DOHH2 (cell line): ENCODE measurements at regions not wholly inside any gene's neighbourhood (a gene's known extent, or its start where the extent isn't known, plus 50 kb on each side); places are given as distances from the start of the nearest gene placed in this dataset.

Source experiments
- H3F3A ChIP-seq: fragments of 200-600 bp; sonication (generic), shearing (Covaris generic); 2 replicates; pipeline ENCODE4 v1.6.0; 2016; ENCODE audit warnings: antibody characterized with exemption, mild to moderate bottlenecking; ENCODE audit not compliant: control insufficient read depth, insufficient read depth
- H3K27ac ChIP-seq: fragments of 200-600 bp; sonication (generic); 2 replicates; pipeline ENCODE4 v1.5.1; 2014; ENCODE audit warnings: low read depth, mild to moderate bottlenecking, low read length, moderate library complexity
- H3K27me3 ChIP-seq: fragments of 200-600 bp; sonication (generic); 2 replicates; pipeline ENCODE4 v1.6.1; 2014; ENCODE audit warnings: mild to moderate bottlenecking, low read length, mixed read lengths; ENCODE audit not compliant: control insufficient read depth
- H3K36me3 ChIP-seq: fragments of 200-600 bp; sonication (generic); 2 replicates; pipeline ENCODE4 v1.6.1; 2014; ENCODE audit warnings: mild to moderate bottlenecking, low read length, moderate library complexity, mixed read lengths; ENCODE audit not compliant: control insufficient read depth
- H3K4me1 ChIP-seq: fragments of 200-600 bp; sonication (generic); 2 replicates; pipeline ENCODE4 v1.6.1; 2014; ENCODE audit warnings: mild to moderate bottlenecking, low read length, mixed read lengths; ENCODE audit not compliant: control insufficient read depth
- H3K4me2 ChIP-seq: fragments of 200-600 bp; sonication (generic); 2 replicates; pipeline ENCODE4 v1.6.0; 2014; ENCODE audit warnings: mild to moderate bottlenecking, low read length, moderate library complexity
- H3K4me3 ChIP-seq: fragments of 200-600 bp; sonication (generic); 2 replicates; pipeline ENCODE4 v1.5.1; 2014; ENCODE audit warnings: mild to moderate bottlenecking, low read length, mixed read lengths
- H3K79me2 ChIP-seq: fragments of 200-600 bp; sonication (generic); 2 replicates; pipeline ENCODE4 v1.6.1; 2014; ENCODE audit warnings: mild to moderate bottlenecking, low read length, mixed read lengths; ENCODE audit not compliant: control insufficient read depth
- H3K9me2 ChIP-seq: fragments of 200-600 bp; sonication (generic); replicated peaks from 2 replicates; pipeline ENCODE4 v1.6.1; 2014; ENCODE audit warnings: mild to moderate bottlenecking, low read length, mixed read lengths; ENCODE audit not compliant: control insufficient read depth
- H3K9me3 ChIP-seq: fragments of 200-600 bp; sonication (generic); 2 replicates; pipeline ENCODE4 v1.6.1; 2014; ENCODE audit warnings: antibody characterized with exemption, low read length, mixed read lengths; ENCODE audit not compliant: control insufficient read depth, insufficient read depth
- H4K20me1 ChIP-seq: fragments of 200-600 bp; sonication (generic); 2 replicates; pipeline ENCODE4 v1.6.0; 2014; ENCODE audit warnings: low read depth, mild to moderate bottlenecking, antibody characterized with exemption, low read length, moderate library complexity; ENCODE audit not compliant: control insufficient read depth, insufficient read depth
- EZH2phosphoT487 ChIP-seq: fragments of 200-600 bp; sonication (generic); IDR thresholded peaks from 2 replicates; pipeline ENCODE4 v1.6.1; 2017; ENCODE audit warnings: borderline replicate concordance, mild to moderate bottlenecking, antibody characterized with exemption, low read length, moderate library complexity, mixed read lengths
- TF ChIP-seq, protein P1 (sequence below): fragments of 200-600 bp; sonication (generic); IDR thresholded peaks from one replicate; pipeline ENCODE4 v1.5.1; 2014; ENCODE audit warnings: antibody characterized with exemption, mild to moderate bottlenecking, low read depth, low read length; ENCODE audit not compliant: poor library complexity, severe bottlenecking

DNA sequence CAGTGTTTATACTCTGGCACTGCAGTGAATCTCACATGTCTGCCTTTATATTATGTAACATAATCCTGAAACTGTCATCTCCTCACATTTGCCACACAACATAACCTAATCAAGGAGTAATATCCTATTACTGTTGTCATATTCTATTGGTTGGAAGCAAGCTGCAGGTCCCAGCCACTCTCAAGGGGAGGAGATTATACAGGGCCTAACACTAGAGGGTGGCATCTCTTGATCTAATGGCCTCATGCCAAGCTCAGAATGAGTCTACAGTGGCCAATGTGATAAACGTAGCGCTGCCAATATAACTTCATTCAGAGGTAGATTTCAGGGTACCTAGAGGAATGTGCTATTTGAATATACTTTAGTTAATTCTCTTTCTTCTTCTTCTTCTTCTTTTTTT, 166.8 kb downstream of the BACH1 start:
- Histone ChIP-seq H3K4me2 (no peak overlapping the region), H3K27ac (no peak overlapping the region), H3F3A (no peaks in the 10 kb centered on the region), H3K9me2 (no peaks in the 10 kb centered on the region), H3K27me3 (no peaks in the 10 kb centered on the region), H4K20me1 (no peaks in the 10 kb centered on the region), H3K9me3 (no peaks in the 10 kb centered on the region), H3K36me3 (no peaks in the 10 kb centered on the region), H3K4me3 (no peak overlapping the region), H3K4me1 (no peaks in the 10 kb centered on the region; the same call in 1 of the 2 replicates), H3K79me2 (no peaks in the 10 kb centered on the region)
- TF ChIP-seq, protein P1, sequence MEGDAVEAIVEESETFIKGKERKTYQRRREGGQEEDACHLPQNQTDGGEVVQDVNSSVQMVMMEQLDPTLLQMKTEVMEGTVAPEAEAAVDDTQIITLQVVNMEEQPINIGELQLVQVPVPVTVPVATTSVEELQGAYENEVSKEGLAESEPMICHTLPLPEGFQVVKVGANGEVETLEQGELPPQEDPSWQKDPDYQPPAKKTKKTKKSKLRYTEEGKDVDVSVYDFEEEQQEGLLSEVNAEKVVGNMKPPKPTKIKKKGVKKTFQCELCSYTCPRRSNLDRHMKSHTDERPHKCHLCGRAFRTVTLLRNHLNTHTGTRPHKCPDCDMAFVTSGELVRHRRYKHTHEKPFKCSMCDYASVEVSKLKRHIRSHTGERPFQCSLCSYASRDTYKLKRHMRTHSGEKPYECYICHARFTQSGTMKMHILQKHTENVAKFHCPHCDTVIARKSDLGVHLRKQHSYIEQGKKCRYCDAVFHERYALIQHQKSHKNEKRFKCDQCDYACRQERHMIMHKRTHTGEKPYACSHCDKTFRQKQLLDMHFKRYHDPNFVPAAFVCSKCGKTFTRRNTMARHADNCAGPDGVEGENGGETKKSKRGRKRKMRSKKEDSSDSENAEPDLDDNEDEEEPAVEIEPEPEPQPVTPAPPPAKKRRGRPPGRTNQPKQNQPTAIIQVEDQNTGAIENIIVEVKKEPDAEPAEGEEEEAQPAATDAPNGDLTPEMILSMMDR: no peak
- no peak for TF ChIP-seq EZH2phosphoT487

DNA sequence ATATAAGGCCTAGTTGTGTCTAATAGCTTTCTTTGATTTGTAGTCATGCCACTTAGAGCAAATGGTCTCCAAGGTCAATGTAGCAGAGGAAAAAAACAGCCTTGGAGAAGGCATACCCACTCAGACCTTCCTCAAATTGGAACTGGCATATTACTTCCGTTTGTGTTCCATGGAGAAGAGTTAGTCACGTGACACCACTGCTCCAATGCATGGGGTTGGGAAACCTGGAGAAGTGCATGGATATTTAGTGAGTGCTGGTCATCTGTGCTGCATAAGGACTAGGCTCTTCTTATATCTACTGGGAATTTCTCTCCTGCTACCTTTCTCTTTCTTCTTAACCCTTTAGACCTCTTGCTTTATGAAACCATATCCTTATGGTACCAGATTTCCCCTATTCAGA, 167.8 kb downstream of the BACH1 start:
- H3K4me1 ChIP-seq: peaks cover 3% of the 10 kb centered on the region; the same call in 1 of the 2 replicates
- H3K9me3 ChIP-seq: no peaks in the 10 kb centered on the region
- TF ChIP-seq, protein P1: no peak
- TF ChIP-seq EZH2phosphoT487: no peak
- no peak overlapping the region for H3K27ac ChIP-seq
- no peaks in the 10 kb centered on the region for H3K79me2 ChIP-seq
- no peaks in the 10 kb centered on the region for H4K20me1 ChIP-seq
- H3K27me3 ChIP-seq: no peaks in the 10 kb centered on the region
- no peaks in the 10 kb centered on the region for H3K36me3 ChIP-seq
- H3F3A ChIP-seq: no peaks in the 10 kb centered on the region
- H3K9me2 ChIP-seq: no peaks in the 10 kb centered on the region
- H3K4me3 ChIP-seq: no peak overlapping the region
- H3K4me2 ChIP-seq: no peak overlapping the region

DNA sequence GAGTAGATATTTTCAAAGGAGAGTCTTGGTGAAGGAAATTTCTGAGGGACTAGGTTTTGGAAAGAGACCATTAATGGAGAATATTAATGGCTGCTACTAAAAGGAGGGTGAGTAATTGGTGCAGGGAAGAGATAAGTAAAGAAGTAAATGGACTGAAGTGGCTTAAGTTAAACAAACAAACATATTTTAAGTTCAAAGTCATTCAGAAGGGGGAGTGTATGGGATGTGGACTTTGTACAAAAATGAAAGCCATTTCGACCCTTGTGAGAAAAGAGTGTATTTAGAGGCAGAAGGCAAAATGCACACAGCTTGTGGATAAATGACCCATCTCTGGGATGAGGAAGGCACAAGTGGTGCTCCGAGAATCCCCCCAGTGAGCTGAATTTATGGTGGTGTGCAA, 171.7 kb downstream of the BACH1 start:
- Histone ChIP-seq H3K4me1 (peaks cover 3% of the 10 kb centered on the region; the same call in 1 of the 2 replicates), H3K9me3 (no peaks in the 10 kb centered on the region), H3K4me2 (no peak overlapping the region), H3K9me2 (no peaks in the 10 kb centered on the region), H3K79me2 (no peaks in the 10 kb centered on the region), H3F3A (no peaks in the 10 kb centered on the region), H3K36me3 (no peaks in the 10 kb centered on the region), H4K20me1 (no peaks in the 10 kb centered on the region), H3K27me3 (no peaks in the 10 kb centered on the region), H3K4me3 (no peak overlapping the region), H3K27ac (no peak overlapping the region)
- TF ChIP-seq, protein P1: no peak
- TF ChIP-seq EZH2phosphoT487: no peak

DNA sequence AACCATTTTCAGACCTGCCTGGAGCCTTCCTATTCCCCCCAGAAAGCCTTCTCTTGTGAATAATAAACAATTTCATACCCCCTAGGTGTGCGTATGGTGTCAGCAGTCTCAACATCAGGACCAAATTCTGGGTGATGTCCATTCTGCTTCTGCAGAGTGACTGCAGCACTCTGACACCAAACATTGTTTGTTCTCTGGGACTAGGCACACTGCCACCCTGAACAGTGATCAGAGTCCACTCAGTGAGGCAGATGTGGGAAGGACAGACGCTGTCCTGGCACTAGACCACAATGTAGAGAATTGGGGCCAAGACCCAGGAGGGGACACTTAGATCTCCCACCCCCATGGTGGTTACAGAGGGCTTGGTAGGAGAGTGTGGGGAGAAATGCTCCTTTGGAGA, 175.1 kb downstream of the BACH1 start:
- Histone ChIP-seq H3K9me3 (no peaks in the 10 kb centered on the region), H3K4me1 (peaks cover 9% of the 10 kb centered on the region), H3K4me3 (no peak overlapping the region), H3K36me3 (no peaks in the 10 kb centered on the region), H3K79me2 (no peaks in the 10 kb centered on the region), H3F3A (no peaks in the 10 kb centered on the region), H3K27me3 (no peaks in the 10 kb centered on the region), H3K9me2 (no peaks in the 10 kb centered on the region), H4K20me1 (no peaks in the 10 kb centered on the region), H3K27ac (no peak overlapping the region), H3K4me2 (no peak overlapping the region)
- TF ChIP-seq, protein P1: no peak
- TF ChIP-seq EZH2phosphoT487: no peak
